ENCODE measurements at regions not wholly inside any gene's neighbourhood (a gene's known extent, or its start where the extent isn't known, plus 50 kb on each side); places are given as distances from the start of the nearest gene placed in this dataset.

DNA sequence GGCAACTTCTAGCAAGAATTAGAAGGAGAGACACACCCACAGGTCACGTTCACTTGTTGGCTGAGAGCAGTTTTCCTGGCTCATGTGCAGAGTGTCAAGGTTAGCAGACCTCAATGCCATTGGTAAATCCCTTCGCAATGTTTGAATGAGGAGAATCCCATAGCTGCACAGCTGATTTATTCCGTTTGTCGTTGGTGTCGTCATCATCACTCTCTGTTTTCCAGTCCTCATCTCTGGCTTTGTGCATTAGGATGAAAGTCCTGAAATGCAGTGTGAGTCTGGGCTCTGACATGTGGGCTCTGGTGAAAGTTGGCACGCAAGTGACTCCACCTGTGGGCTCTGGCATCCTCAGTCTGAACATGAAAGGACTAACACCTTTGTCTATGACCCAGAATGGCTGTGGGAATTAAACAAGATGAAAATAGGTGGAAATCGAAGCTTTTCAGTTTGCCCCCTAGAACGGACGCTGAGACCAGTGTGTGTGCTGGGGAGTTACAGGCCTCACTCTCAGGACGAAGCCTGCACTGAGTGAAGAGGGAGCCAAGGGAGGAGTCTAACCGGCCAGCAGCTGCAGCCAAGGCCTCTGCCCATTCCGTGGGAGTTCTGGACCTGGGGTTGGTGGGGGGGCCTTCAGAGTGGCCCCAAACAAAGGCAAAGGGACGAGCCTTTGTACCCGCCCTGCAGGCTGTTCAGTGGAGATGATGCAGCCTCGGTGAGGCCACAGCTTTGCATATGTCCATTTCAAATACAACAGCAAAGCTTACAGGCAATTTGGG lies 74.8 kb upstream of the ZNF516 start:
- in situ Hi-C loops (cut with MboI): no loop called here
- Histone ChIP-seq H2AFZ (no peak overlapping the region), H3K9me3 (ENCODE audit: low read depth) (no peaks in the 10 kb centered on the region), H3K4me1 (ENCODE audit: insufficient read depth) (peaks cover 20% of the 10 kb centered on the region), H3K4me2 (ENCODE audit: unreplicated experiment) (no peak overlapping the region), H3K36me3 (ENCODE audit: low read depth) (no peaks in the 10 kb centered on the region), H4K20me1 (ENCODE audit: insufficient read depth) (no peaks in the 10 kb centered on the region), H3K4me3 (no peak overlapping the region), H3K9ac (no peak overlapping the region), H3K79me2 (ENCODE audit: insufficient read depth) (no peaks in the 10 kb centered on the region; the same call in 1 of the 2 replicates), H3K27ac (no peak overlapping the region), H3K27me3 (replicated peaks; ENCODE audit: insufficient read depth) (no peaks in the 10 kb centered on the region), H3K9me2 (ENCODE audit: insufficient read depth) (no peaks in the 10 kb centered on the region), H3F3A (ENCODE audit: insufficient read depth) (peaks cover 18% of the 10 kb centered on the region)
- 77 to 80% methylated on average over 15 of the region's 15 CpGs for WGBS, 2 experiments (ENCODE audit: low coverage in 1 of 2, low lambda C conversion rate in 2 of 2, missing lambda C conversion rate in 2 of 2)
- TF ChIP-seq EZH2phosphoT487 (IDR thresholded peaks at IDR 0.05; ENCODE audit: insufficient read depth, low read depth) (no peak), EZH2 (IDR thresholded peaks at IDR 0.05; ENCODE audit: insufficient read depth, poor library complexity, severe bottlenecking) (no peak)
- DNase-seq: no peak

- H3K9me3 ChIP-seq (ENCODE audit: low read depth): no peaks in the 10 kb centered on the region
- H3K4me1 ChIP-seq (ENCODE audit: insufficient read depth): peaks cover 27% of the 10 kb centered on the region
- H3K27ac ChIP-seq: no peak overlapping the region
- no peak for TF ChIP-seq EZH2 (IDR thresholded peaks at IDR 0.05; ENCODE audit: insufficient read depth, poor library complexity, severe bottlenecking)
- TF ChIP-seq EZH2phosphoT487 (IDR thresholded peaks at IDR 0.05; ENCODE audit: insufficient read depth, low read depth): no peak
- H3K9ac ChIP-seq: no peak overlapping the region
- in situ Hi-C loops (cut with MboI): no loop called here
- DNase-seq: no peak
- no peaks in the 10 kb centered on the region for H3K9me2 ChIP-seq (ENCODE audit: insufficient read depth)
- H3K36me3 ChIP-seq (ENCODE audit: low read depth): no peaks in the 10 kb centered on the region
- WGBS, 2 experiments (ENCODE audit: low coverage in 1 of 2, low lambda C conversion rate in 2 of 2, missing lambda C conversion rate in 2 of 2): 83 to 89% methylated on average over 1 of the region's 1 CpG
- H2AFZ ChIP-seq: no peak overlapping the region
- no peaks in the 10 kb centered on the region; the same call in 1 of the 2 replicates for H3K79me2 ChIP-seq (ENCODE audit: insufficient read depth)
- peaks cover 22% of the 10 kb centered on the region for H3F3A ChIP-seq (ENCODE audit: insufficient read depth)
- no peaks in the 10 kb centered on the region for H3K27me3 ChIP-seq (replicated peaks; ENCODE audit: insufficient read depth)
- H3K4me3 ChIP-seq: no peak overlapping the region
- no peak overlapping the region for H3K4me2 ChIP-seq (ENCODE audit: unreplicated experiment)
- H4K20me1 ChIP-seq (ENCODE audit: insufficient read depth): no peaks in the 10 kb centered on the region
Observed at GRCh38 chr18:76568731-76569130, 73.7 kb upstream of the ZNF516 start.

- Histone ChIP-seq H3K4me1 (ENCODE audit: insufficient read depth) (peaks cover 21% of the 10 kb centered on the region), H3F3A (ENCODE audit: insufficient read depth) (peaks cover 23% of the 10 kb centered on the region), H3K36me3 (ENCODE audit: low read depth) (no peaks in the 10 kb centered on the region), H3K27ac (no peak overlapping the region), H3K9ac (no peak overlapping the region), H3K9me3 (ENCODE audit: low read depth) (no peaks in the 10 kb centered on the region), H3K4me2 (ENCODE audit: unreplicated experiment) (no peak overlapping the region), H3K4me3 (no peak overlapping the region), H4K20me1 (ENCODE audit: insufficient read depth) (no peaks in the 10 kb centered on the region), H2AFZ (no peak overlapping the region), H3K79me2 (ENCODE audit: insufficient read depth) (no peaks in the 10 kb centered on the region; the same call in 1 of the 2 replicates), H3K9me2 (ENCODE audit: insufficient read depth) (no peaks in the 10 kb centered on the region), H3K27me3 (replicated peaks; ENCODE audit: insufficient read depth) (no peaks in the 10 kb centered on the region)
- TF ChIP-seq EZH2phosphoT487 (IDR thresholded peaks at IDR 0.05; ENCODE audit: insufficient read depth, low read depth) (no peak), EZH2 (IDR thresholded peaks at IDR 0.05; ENCODE audit: insufficient read depth, poor library complexity, severe bottlenecking) (no peak)
- in situ Hi-C loops (cut with MboI): no loop called here
- DNase-seq: no peak
- WGBS, 2 experiments (ENCODE audit: low coverage in 1 of 2, low lambda C conversion rate in 2 of 2, missing lambda C conversion rate in 2 of 2): 87 to 88% methylated on average over 13 of the region's 13 CpGs
Observed at GRCh38 chr18:76567835-76568445, 72.9 kb upstream of the ZNF516 start.

DNA sequence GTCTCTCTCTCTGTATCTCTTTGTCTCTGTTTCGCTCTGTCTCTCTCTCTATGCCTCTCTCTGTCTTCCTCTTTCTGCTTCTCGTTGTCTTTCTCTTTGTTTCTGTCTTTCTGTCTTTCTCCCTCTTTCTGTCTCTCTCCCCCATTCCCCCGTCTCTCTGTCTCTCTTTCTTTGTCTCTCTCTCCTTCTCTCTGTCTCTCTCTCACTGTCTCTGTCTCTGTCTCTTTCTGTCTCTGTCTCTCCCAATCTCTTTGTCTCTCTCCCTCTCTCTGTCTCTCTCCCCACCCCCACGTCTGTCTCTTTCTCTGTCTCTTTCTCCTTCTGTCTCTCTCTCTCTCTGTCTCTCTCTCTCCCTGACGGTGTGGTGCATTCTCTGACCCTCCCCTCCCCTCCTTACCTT lies 71.9 kb upstream of the ZNF516 start:
- in situ Hi-C loops (cut with MboI): no loop called here
- WGBS, 2 experiments (ENCODE audit: low coverage in 1 of 2, low lambda C conversion rate in 2 of 2, missing lambda C conversion rate in 2 of 2): 85 to 97% methylated on average over 4 to 5 of the region's 5 CpGs

More for the DNA sequence above, 71.9 kb upstream of the ZNF516 start:
- Histone ChIP-seq H3K9me2 (ENCODE audit: insufficient read depth) (no peaks in the 10 kb centered on the region), H3K9me3 (ENCODE audit: low read depth) (no peaks in the 10 kb centered on the region), H3K4me3 (no peak overlapping the region), H3K79me2 (ENCODE audit: insufficient read depth) (no peaks in the 10 kb centered on the region; the same call in 1 of the 2 replicates), H4K20me1 (ENCODE audit: insufficient read depth) (no peaks in the 10 kb centered on the region), H3F3A (ENCODE audit: insufficient read depth) (peaks cover 23% of the 10 kb centered on the region), H3K4me1 (ENCODE audit: insufficient read depth) (peaks cover 21% of the 10 kb centered on the region), H3K27me3 (replicated peaks; ENCODE audit: insufficient read depth) (no peaks in the 10 kb centered on the region), H2AFZ (no peak overlapping the region), H3K36me3 (ENCODE audit: low read depth) (no peaks in the 10 kb centered on the region), H3K9ac (no peak overlapping the region), H3K4me2 (ENCODE audit: unreplicated experiment) (no peak overlapping the region), H3K27ac (no peak overlapping the region)
- no peak for DNase-seq
- TF ChIP-seq EZH2phosphoT487 (IDR thresholded peaks at IDR 0.05; ENCODE audit: insufficient read depth, low read depth) (no peak), EZH2 (IDR thresholded peaks at IDR 0.05; ENCODE audit: insufficient read depth, poor library complexity, severe bottlenecking) (no peak)
